ENCODE measurements at regions not wholly inside any gene's neighbourhood (a gene's known extent, or its start where the extent isn't known, plus 50 kb on each side); places are given as distances from the start of the nearest gene placed in this dataset.

DNA sequence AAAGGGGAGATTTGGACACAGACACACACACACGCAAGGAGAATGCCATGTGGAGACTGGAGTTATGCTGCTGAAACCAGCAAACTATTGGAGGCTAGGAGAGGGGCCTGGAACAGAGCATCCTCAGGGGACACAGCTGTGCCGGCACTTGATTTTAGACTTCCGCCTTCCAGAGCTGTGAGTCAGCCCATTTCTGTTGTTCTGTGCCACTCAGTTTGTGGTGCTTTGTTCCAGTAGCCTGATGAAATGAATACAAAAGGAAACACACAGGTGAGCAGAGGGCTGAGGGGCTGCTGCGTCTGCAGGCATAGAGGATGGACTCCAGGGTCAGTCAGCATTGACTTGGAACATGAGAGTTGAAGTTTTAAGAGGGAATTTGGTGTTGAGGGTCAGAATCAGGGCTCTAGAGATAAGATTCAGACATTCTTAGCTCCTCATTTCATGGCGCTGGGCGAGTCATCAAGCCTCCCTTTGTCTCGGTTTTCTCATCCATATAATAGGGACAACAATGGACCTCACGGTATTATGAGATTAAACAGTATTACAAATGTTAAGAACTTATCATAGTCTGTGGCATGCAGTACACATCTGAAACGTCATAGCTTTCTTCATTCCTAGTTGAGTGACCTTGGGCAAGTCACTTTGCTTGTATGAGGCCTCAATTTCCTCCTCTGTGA is 191.0 kb downstream of the MIAT start:
- no peak for DNase-seq

DNA sequence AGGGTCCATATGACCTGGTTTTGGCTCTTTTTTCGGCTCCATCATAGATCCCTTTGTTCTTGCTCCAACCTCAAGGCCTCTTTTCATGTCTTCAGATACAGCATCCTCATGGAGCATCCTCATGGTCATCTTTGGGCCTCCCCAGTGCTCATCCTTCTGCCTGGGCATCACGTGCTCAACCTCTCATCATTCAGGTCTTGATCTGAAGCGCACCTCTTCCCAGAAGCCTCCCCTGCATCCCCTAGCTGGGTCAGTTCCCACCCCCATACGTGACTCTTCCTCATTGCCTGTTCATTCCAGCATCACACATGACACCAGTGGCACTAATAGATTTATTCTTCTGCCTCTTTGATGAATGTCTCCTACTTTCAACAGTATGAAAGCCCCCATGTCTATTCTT is 192.2 kb downstream of the MIAT start:
- no peak for DNase-seq

DNA sequence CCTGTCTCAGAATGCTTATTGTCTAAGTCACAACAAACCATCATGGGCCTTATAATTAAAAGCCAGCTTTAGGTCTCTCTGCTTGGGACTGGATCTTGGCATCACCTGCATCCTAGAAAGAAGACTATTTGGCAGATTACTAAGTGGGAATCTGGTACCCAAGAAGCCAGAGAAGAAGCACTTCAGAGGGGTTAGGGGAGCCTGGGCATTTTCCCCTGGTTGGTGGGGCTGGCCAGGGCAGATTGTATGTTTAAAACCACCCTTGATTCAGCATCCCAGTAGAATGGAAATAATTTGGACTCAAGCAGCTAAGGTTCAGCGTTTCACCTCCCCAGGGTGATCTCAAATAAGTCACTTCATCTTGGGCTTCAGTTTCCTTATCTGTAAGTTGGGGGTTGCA is 193.7 kb downstream of the MIAT start:
- DNase-seq: no peak

DNA sequence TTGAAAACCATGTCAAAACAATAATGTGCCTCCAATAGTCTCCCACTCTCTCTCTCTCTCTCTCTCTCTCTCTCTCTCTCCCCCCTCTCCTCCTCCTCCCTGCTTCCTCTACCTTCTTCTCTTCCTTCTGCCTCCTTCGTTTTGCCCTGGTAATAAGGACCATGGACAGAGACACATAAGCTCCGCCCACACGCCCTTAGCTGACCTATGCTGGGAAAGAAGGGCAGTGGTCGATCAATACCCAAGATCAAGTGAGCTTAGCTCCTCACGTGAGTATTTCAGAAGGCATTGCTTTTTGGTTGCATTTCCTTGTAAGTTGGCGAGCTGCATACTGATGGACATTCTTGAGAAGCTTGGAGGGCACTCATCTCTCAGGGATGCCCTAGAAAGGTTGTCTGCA is 194.8 kb downstream of the MIAT start:
- no peak for DNase-seq

DNA sequence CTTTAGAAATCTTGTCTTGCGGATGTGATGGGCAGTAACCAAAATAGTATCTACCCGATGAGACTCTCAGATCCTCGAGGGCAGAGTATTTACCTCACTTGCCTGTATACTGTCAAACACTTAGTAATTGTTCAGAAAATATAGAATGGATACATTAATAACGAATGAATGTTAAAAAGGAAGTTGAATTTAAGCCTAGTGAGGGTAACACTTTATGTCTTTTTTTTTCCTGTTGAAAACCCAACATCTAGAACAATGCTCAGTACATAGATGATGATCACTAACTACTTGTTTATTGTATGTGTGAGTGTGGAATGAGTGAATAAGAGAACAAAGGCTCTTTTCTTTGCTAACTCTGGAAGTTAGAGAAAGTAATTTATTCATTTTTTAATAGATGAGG is 195.7 kb downstream of the MIAT start:
- no peak for DNase-seq

DNA sequence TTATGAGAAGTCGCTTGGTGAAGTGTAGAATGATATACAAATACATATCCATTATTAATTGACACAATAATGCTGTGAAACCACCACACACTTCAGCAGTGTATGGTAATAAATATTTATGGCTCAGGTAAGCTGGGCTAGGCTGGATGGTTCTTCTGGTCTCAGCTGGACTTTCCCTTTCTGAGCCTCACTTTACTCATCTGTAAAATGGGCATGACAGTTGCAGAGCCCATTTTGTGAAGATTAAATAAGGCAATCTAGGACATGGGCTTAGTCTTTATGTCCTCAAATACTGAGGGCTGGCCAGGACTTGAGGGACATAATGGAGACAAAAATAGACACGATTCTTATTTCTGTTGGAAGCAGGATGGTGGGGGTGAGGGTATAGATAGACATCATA is 196.1 kb downstream of the MIAT start:
- DNase-seq: no peak

DNA sequence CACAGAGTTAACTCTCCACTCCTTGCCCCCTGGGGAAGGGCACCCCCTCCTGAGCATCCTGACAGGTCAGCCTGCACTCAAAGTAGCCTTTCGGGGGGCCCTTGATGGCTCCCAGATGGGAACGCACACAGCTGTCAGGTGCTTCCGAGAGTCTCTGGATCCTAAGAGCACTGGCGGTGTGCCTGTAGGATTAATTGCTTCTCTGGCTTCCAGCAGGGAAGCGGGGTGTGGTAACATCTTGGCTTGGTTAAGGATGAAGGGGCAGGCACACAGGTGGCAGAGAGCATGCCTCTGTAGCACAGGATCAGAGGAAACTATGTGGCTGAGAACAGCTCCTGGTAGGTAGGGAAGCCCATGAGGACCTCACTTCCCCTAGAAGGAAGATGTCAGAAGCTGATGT is 199.8 kb downstream of the MIAT start:
- no peak for DNase-seq

DNA sequence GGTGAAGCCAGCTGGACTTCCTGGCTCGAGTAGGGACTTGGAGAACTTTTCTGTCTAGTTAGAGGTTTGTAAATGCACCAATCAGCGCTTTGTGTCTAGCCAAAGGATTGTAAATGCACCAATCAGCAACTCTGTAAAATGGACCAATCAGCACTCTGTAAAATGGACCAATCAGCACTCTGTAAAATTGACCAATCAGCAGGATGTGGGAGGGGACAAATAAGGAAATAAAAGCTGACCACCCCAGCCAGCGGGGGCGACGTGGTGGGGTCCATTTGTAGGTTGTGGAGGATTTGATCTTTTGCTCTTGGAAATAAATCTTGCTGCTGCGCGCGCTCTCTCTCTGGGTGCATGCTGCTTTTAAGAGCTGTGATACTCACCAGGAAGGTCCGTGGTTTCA is 202.9 kb downstream of the MIAT start:
- no peak for DNase-seq

DNA sequence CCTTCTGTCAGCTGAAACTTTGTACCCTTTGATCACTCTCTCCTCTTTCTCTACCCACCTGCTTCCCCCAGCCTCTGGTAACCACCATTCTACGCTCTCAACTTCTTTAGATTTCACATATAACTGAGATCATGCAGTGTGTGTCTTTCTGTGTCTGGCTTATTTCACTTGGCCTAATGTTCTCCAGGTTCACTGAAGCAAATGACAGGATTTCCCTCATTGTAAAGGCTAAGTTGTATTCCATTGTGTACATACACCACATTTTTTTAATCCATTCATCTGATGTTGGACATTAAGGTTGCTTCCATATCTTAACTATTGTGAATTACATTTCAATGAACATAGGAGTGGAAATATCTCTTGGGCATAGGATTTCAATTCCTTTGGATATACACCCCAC is 207.6 kb downstream of the MIAT start:
- DNase-seq: no peak

DNA sequence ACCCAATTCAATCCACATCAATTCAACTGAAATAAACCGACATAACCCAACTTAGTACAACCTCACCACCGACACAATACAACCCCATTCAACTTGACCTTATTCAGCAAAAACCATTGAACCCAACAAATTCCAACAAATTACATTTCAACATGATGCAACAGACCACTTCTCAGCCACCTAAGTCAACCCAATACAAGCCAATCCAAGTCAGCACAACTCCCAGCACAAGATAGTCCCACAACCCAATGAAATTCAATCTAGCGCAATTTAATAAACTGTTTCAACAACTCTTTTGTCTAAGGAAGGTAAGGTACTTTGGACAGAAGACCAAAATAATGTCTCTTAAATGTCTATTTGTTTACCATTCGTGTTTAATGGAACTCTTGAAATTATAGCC is 226.0 kb downstream of the MIAT start:
- DNase-seq: no peak

DNA sequence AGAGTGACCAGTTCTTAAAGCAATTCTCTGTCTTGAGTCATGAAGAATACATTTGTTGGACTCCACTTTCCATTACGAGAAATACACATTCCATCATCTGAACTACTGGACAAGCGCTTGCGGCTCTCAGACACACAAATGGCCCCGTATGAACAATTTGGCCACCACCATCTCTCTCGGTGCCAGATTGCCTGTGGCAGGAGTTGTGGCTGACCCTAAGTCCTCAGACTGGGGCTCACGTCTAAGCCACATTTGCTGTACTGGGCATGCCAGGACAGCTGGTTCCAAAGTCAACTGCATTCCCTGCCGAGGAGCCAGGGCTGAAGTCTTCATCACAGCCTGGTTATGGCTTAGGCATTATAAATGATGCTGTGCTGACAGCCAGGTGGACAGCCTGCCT is 227.5 kb downstream of the MIAT start:
- DNase-seq: no peak

DNA sequence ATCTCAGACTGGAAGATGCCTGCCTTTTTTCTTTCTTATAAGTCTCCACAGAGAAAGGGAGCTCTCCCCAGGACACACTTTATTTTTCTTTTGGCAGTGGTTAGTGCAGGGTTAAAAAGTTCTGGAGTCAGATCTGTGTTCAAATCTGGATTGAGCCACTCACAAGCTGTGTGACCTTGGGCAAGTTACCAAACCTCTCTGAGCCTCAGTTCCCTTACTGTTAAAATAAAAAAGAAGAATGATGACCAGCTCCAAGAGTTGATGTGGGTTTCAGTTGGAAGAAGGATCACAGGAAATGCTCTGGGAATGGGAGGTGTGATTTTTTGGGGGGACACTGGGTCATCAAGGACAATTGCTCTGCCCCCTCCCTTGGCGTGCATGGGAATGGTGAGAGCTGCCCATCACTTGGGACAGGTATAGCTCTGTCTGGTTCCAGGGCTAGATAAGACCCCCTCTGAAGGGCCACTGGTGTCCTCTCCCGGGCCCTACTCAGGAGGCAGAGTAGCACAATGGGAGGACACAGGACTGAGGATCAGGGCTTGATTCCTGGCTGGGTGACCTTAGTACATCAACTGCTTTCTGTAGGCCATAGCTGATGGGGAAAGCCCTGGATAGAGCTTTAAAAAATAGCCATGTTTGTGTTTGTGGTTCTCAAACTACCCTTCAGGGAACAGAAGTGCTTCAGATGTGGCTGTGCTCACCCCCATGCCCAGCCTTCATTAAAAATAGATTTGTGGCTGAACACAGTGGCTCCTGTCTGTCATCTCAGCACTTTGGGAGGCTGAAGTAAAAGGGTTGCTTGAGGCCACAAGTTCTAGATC is 228.3 kb downstream of the MIAT start:
- no peak for DNase-seq

DNA sequence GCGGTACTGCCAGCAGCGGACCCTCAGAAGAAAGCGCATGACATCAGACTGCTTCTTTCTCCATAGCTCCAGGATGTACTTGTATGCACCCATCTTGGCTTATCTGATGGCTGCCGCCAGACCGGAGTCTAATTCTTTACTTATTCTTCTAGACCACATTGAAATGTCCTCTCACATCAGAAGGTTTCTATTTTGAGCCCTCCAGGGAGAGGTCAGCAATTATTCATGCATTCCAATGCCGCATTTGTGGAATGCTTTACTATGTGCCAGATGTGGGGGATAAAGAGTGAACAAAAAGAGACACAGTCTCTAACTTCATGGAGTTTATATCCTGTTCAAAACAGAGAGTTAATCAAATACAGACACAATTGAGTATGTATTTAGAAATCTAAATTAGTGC is 230.1 kb downstream of the MIAT start:
- no peak for DNase-seq

DNA sequence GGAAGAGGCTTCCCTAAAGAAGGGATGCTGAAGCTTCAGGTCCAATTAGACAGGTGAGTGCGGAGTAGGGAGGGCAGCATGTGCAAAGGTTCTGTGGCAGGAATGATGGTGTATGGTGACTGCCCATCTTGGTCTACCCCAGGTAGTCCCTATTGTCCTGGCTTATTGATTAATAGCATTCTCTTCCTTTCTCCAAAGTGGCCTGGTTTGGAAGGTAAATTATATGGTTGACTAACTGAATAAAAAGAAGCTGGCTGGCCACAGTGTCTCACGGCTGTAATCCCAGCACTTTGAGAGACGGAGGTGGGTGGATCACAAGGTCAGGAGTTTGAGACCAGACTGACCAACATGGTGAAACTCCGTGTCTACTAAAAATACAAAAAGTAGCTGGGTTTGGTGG is 230.5 kb downstream of the MIAT start:
- DNase-seq: no peak

DNA sequence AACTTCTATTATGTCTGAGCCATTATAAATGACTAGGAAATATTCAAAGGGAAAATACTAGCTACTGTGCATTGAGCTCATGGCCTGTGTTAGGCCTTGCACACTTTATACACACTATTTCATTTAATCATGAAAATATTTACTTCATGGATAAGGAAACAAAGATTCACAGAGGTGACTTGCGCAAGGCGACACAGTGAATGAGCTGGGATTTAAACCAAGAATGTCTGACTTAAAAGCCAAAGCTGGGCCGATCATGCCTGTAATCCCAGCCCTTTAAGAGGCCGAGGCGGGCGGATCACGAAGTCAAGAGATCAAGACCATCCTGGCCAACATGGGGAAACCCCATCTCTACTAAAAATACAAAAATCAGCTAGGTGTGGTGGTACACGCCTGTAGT is 231.5 kb downstream of the MIAT start:
- DNase-seq: no peak

DNA sequence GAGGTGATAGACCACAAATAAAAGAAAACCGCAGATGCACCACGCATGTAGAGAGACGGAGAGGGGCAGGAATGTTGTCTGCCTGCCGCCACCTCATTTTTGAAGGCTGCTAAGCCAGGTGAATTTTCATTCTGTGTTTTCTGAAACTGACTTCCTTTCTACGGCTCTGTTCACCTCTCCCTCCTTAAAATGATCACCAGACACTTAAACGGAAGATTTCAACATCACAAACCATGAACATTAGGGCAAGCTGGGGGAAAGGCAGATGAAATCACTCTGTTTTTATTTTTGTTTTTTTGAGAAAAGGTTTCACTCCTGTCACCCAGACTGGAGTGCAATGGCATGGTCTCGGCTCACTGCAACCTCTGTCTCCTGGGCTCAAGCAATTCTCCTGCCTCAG is 232.4 kb downstream of the MIAT start:
- DNase-seq: no peak

DNA sequence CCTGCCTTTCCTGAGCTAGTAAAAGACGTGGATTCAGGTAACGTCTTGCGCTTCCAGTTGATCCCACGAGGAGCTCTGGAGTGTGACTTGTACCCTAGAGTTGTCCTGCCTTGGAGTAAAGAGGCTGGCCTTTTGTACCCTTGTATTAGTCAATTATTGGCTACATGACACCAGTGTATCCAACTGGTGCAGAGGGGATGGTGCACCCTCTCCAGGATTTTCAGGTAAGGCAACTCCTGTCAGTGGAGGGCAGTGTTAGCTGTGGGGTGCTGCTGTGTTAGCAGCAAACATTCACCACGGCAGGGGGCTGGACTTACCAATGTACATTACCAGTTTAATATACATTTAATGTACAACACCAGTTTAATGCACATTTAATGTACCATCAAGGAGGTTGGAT is 233.5 kb downstream of the MIAT start:
- no peak for DNase-seq

DNA sequence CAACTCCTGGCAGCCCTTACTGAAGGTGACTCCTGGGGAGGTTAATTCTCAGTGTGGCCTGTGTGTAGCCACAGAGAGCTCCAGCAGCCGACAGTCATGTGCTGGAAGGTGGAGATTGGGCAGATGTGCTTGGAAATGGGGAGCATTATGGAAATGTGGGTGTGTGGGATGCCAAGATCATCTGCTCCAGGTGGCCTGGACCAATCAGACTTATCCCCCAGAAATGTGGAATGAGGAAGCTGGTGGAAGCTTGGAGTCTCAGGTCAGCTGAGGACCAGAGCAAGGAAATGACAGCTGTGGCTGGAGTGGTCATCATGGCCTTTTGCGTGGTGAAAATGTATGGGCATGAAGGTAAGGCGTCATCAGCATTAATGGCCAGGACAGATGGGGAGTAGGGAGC is 234.0 kb downstream of the MIAT start:
- DNase-seq: no peak

DNA sequence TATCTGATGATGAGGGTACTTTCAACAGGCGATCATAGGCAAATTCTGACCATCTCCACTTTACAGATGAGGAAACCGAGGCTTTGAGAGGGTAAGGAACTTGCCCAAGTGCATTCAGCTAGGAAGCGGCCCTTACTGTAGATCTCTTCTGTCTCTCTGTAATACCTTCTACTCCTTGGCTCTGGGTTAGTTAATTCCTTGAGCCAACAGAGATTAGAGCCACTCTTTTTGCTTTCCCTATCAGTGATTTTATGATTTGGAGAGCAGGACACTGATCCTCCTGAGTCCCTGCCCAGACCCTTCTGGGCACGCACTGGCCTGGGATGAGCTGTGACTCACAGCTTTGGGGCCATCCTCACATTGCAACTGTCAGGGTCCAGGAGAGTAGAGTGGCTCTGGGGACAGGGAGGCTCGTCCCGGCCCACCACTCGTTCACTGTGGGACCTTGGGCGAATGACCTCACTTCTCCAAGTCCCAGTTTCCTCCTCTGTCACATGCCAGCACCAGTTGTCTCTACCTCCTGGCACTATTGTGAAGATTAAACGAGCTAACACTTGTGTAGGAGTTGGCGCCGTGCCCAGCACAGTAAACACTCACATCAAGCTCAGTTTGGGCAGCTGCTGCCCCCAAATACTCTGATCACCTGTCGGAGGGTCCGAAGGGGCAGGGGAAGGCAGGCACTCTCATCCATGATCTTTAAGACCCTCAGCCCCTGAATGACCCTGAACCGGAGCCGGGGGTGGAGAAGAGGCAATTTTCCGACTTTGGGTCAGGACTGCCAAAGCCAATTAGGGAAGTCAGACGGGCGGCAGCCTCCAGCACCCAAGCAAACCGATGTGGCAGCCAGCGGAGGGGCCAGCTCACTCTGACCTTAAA is 235.0 kb downstream of the MIAT start:
- no peak for DNase-seq

DNA sequence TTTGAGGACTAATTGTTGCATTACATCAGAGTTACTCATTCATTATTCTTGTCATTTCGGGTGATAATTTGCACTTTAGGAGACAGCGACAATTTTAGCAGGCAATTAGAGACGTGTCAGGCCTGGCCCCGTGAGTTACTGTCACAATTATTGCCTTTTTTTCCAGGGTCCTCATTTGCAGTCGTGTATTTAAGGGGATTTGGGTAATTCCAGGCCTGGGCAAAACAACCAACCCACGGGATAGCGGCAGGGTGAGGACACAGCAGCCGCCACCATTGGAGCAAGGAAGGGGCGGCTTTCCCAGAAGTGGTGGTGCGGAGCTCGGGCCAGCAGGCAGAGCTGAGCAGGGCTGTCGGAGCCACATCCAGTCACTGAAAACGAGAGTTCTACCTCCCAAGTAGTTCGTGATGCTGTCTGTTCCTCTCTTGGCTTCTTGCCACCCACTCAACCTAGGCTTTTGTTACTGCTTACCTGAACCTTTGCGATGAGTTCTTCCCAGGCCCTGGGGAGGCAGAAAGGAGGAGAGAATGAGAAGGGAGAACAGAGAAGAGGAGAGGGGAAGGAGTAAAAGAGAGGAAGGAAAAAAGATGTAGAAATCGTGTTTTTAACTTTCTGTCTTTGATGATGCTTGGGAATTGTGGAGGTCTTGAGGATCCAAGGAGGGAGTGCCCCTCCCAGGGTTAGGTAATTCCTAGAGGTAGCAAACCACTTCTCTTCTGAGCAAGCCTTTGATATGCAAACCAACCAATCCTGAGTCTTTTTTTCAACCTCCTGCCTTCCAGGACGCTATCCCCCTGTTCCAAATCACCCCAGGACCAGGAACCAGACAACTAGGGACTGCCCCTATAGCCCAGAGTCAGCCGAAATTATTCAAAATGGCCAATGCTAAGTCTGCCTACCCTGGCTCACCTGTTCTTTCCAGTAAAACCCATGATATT is 236.1 kb downstream of the MIAT start:
- no peak for DNase-seq

DNA sequence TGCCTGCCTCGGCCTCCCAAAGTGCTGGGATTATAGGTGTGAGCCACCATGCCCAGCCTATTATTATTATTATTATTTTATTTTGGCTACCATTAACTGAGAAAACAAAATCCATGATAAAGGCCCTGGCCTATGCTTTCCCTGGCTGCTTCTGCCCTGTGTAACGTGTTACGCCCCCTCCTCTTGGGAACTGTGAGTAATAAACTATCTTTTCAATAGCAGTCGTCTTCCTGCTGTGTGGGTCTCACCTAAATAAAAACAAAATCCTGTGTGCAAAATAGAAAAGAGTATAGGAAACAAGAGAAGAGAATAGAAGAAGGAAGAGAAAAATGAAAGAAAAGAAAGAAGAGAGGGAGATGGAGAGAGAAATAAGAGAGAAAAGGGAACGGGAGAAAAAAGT is 237.0 kb downstream of the MIAT start:
- DNase-seq: no peak

DNA sequence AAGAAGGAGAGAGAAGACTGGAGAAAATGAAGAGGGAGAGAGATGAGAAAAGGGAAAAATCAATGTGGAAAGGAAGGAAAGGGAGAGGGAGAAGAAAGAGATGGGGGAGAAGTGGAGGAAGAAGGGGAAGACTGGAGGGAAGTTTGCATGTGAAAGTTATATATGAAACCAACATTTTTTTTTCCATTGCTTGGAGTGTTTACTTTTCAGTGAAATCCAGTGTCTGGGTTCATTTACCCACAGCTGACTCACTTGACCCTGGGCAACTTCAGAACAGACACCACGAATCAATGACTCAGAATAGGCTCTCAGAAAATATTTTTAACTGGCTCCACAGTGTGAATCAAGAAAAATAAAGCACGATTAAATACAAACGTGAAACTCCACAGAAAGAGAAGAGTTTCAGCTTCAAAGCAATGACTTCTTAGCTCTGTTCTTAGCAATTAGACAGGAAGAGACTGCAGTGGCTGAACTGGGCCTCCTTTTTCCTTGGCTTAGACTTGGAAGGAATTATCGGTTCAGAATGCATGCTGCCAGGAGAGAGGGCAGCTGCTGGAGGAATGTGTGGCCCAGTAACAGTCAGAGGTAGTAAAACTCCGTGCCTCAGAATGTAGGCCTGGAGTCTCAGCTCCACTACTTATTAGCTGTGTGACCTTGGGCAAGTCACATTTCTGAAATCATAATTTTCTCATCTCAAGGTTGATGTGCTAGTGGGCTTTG is 237.5 kb downstream of the MIAT start:
- peak; percentile 15 for DNase-seq

All from activated CD4-positive, alpha-beta T cell treated with anti-CD3 and anti-CD28 coated beads, Interleukin-2, amount 50 U/mL, for 16 hours (primary cell).